HK-2 (cell line): ENCODE measurements at regions not wholly inside any gene's neighbourhood (a gene's known extent, or its start where the extent isn't known, plus 50 kb on each side); places are given as distances from the start of the nearest gene placed in this dataset.
A peak's percentile ranks its signal among the peaks of the same experiment; 100 is the strongest.

Experiments
- DNase-seq: peaks from one replicate; pipeline ENCODE4 v3.0.0-alpha.2; 2018; ENCODE audit not compliant: unreplicated experiment

GRCh38 chr18:5640939-5641338, 97.1 kb upstream of the EPB41L3 start:
- DNase-seq: no peak

- DNase-seq: no peak
Measured at GRCh38 chr18:5639131-5639530, 95.3 kb upstream of the EPB41L3 start.

- DNase-seq: no peak
Measured at GRCh38 chr18:5632041-5632440, 88.2 kb upstream of the EPB41L3 start.

GRCh38 chr18:5630900-5631413, 87.2 kb upstream of the EPB41L3 start:
- no peak for DNase-seq

- peak; percentile 16 for DNase-seq
Measured at GRCh38 chr18:5630057-5630899, 86.5 kb upstream of the EPB41L3 start.

- peak; percentile 21 for DNase-seq
Measured at GRCh38 chr18:5628512-5629255, 84.9 kb upstream of the EPB41L3 start.

- DNase-seq: no peak
Measured at GRCh38 chr18:5627776-5628511, 84.1 kb upstream of the EPB41L3 start.

- DNase-seq: no peak
Measured at GRCh38 chr18:5626130-5626880, 82.5 kb upstream of the EPB41L3 start.

GRCh38 chr18:5625076-5625475, 81.3 kb upstream of the EPB41L3 start:
- DNase-seq: no peak

- DNase-seq: no peak
Measured at GRCh38 chr18:5622905-5623304, 79.1 kb upstream of the EPB41L3 start.

- no peak for DNase-seq
Measured at GRCh38 chr18:5620289-5620688, 76.5 kb upstream of the EPB41L3 start.

GRCh38 chr18:5619376-5619775, 75.6 kb upstream of the EPB41L3 start:
- no peak for DNase-seq

- DNase-seq: no peak
Measured at GRCh38 chr18:5618047-5618688, 74.4 kb upstream of the EPB41L3 start.

GRCh38 chr18:5611221-5611620, 67.4 kb upstream of the EPB41L3 start:
- DNase-seq: no peak

GRCh38 chr18:5608846-5609245, 65.0 kb upstream of the EPB41L3 start:
- no peak for DNase-seq

GRCh38 chr18:5606951-5607350, 63.2 kb upstream of the EPB41L3 start:
- no peak for DNase-seq

- no peak for DNase-seq
Measured at GRCh38 chr18:5604778-5605177, 61.0 kb upstream of the EPB41L3 start.

GRCh38 chr18:5603153-5603552, 59.4 kb upstream of the EPB41L3 start:
- DNase-seq: no peak

GRCh38 chr18:5601188-5601624, 57.4 kb upstream of the EPB41L3 start:
- DNase-seq: no peak

GRCh38 chr18:5600378-5601071, 56.7 kb upstream of the EPB41L3 start:
- DNase-seq: no peak
